GM19452 (cell line): ENCODE measurements at regions not wholly inside any gene's neighbourhood (a gene's known extent, or its start where the extent isn't known, plus 50 kb on each side); places are given as distances from the start of the nearest gene placed in this dataset.
A peak's percentile ranks its signal among the peaks of the same experiment; 100 is the strongest.
"Not testable (repeated sequence)": the region's sequence is repeated elsewhere in the genome, so short reads cannot be mapped to it uniquely, and the experiment has no call there.

Source experiments
- ATAC-seq: cut with Tn5 transposase; IDR thresholded peaks from one replicate; pipeline ENCODE4 v1.9.1; 2021; ENCODE audit not compliant: unreplicated experiment

GRCh38 chr3:161689584-161690298 is 193.1 kb downstream of the OTOL1 start:
- ATAC-seq = no peak

- ATAC-seq = no peak
Measured at GRCh38 chr3:161690299-161690620, 193.7 kb downstream of the OTOL1 start.

GRCh38 chr3:161691677-161692076 is 195.1 kb downstream of the OTOL1 start:
- no peak for ATAC-seq

- peak; percentile 77 for ATAC-seq
Measured at GRCh38 chr3:161694682-161695564, 198.3 kb downstream of the OTOL1 start.

- no peak for ATAC-seq
Measured at GRCh38 chr3:161695811-161696210, 199.2 kb downstream of the OTOL1 start.

GRCh38 chr3:161700998-161701397 is 204.4 kb downstream of the OTOL1 start:
- peak; percentile 75 for ATAC-seq

- not testable (repeated sequence) for ATAC-seq
Measured at GRCh38 chr3:161707253-161707652, 210.6 kb downstream of the OTOL1 start.

- no peak for ATAC-seq
Measured at GRCh38 chr3:161713731-161714130, 217.1 kb downstream of the OTOL1 start.

- ATAC-seq = no peak
Measured at GRCh38 chr3:161731968-161732367, 235.4 kb downstream of the OTOL1 start.

GRCh38 chr3:161737171-161737570 is 240.6 kb downstream of the OTOL1 start:
- ATAC-seq = no peak

- ATAC-seq = no peak
Measured at GRCh38 chr3:161740421-161740820, 243.8 kb downstream of the OTOL1 start.

- no peak for ATAC-seq
Measured at GRCh38 chr3:161744366-161744765, 247.8 kb downstream of the OTOL1 start.

- no peak for ATAC-seq
Measured at GRCh38 chr3:161745741-161746140, 249.1 kb downstream of the OTOL1 start.

GRCh38 chr3:161748049-161748448 is 251.4 kb downstream of the OTOL1 start:
- ATAC-seq = no peak

GRCh38 chr3:161754420-161755053 is 257.9 kb downstream of the OTOL1 start:
- no peak for ATAC-seq

- ATAC-seq = no peak
Measured at GRCh38 chr3:161759444-161759843, 262.8 kb downstream of the OTOL1 start.

- no peak for ATAC-seq
Measured at GRCh38 chr3:161766331-161766730, 269.7 kb downstream of the OTOL1 start.

GRCh38 chr3:161770484-161771386 is 274.1 kb downstream of the OTOL1 start:
- ATAC-seq = peak; percentile 86

GRCh38 chr3:161781381-161781780 is 284.8 kb downstream of the OTOL1 start:
- ATAC-seq = no peak

- no peak for ATAC-seq
Measured at GRCh38 chr3:161793194-161793930, 296.8 kb downstream of the OTOL1 start.
